Right hindlimb (tissue), 1 donor: ENCODE measurements at regions not wholly inside any gene's neighbourhood (a gene's known extent, or its start where the extent isn't known, plus 50 kb on each side); places are given as distances from the start of the nearest gene placed in this dataset.
"Not testable (repeated sequence)": the region's sequence is repeated elsewhere in the genome, so short reads cannot be mapped to it uniquely, and the experiment has no call there.

Experiments used
- DNase-seq: peaks from one replicate; pipeline ENCODE4 v3.0.0-alpha.2; 2018

DNA sequence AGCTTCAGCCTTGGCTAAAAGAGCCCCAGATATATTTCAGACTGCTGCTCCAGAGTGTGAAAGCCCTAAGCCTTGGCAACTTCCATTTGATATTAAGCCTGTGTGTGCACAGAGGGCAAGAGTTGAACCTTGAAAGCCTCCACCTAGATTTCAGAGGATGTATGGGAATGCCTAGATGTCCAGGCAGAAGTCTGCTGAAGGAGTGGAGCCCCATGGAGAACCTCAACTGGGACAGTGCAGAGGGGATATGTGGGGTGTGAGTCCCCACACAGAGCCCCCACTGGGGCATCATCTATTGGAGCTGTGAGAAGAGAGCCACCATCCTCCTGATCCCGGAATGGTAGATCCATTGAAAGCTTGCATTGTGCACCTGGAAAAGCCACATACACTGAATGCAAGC lies 1784.8 kb upstream of the CDH9 start:
- DNase-seq = no peak

DNA sequence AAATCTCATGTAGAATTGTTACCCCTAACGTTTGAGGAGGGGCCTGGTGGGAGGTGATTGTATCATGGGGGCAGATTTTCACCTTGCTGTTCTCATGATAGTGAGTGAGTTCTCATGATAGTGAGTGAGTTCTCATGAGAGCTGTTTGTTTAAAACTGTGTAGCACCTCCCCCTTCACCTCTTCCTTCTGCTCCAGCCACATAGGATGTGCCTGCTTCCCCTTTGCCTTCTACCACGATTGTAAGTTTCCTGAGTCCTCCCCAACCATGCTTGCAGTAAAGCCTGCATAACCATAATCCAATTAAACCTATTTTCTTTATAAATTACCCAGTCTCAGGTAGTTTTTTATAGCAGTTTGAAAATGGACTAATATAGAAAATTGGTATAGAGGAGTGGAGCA lies 1783.7 kb upstream of the CDH9 start:
- no peak for DNase-seq

GRCh38 chr5:28810751-28811136 lies 1772.4 kb upstream of the CDH9 start:
- DNase-seq = no peak

GRCh38 chr5:28809811-28810750 lies 1771.7 kb upstream of the CDH9 start:
- DNase-seq = no peak

GRCh38 chr5:28808967-28809810 lies 1770.8 kb upstream of the CDH9 start:
- DNase-seq = no peak

DNA sequence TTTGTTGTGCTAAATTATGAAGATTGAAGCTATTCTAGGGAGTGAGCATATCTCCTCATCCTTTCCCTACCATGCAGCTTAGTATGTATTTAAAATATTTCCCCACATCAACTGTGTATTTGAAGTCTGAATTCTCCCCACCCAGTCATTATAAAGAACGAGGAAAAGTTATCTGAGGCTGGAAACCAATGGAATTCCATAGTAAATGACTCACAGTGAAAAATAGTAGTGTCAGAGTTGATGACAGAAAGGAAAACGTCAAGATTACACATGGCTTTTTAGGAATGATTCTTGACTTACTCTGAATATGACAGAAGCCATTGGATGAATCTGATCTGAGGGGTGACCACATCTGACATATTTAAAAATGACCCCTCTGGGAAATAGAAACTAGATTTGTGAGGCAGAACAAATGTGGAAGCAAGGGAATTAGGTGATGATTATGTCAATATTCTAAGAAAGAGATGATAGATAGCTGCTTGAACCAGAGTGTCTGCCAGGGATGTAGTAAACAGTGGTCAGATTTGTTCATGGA lies 1768.9 kb upstream of the CDH9 start:
- no peak for DNase-seq

DNA sequence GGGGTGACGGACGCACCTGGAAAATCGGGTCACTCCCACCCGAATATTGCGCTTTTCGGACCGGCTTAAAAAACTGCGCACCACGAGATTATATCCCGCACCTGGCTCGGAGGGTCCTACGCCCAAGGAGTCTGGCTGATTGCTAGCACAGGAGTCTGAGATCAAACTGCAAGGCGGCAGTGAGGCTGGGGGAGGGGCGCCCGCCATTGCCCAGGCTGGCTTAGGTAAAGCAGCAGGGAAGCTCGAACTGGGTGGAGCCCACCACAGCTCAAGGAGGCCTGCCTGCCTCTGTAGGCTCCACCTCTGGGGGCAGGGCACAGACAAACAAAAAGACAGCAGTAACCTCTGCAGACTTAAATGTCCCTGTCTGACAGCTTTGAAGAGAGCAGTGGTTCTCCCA lies 1760.6 kb upstream of the CDH9 start:
- DNase-seq = not testable (repeated sequence)

DNA sequence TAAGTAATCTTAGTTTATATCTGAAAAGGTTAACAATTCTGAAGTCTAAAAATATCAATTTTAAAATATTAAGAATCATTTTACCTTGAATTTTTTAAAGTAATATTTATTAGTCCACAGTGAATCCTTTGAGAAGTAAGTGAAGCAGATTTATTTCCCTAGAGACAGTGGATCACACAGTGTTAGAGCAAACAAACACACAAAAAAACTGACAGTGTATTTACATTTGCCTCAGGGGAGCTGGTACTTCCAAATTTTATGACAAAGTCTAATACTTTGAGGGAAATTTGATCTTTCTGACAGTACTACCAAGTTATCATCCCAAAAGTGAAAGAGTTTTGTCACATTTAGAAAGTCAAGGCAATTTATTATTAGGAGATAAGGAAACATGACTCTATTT lies 1750.6 kb upstream of the CDH9 start:
- DNase-seq = no peak

GRCh38 chr5:28780083-28780692 lies 1741.8 kb upstream of the CDH9 start:
- DNase-seq = no peak

DNA sequence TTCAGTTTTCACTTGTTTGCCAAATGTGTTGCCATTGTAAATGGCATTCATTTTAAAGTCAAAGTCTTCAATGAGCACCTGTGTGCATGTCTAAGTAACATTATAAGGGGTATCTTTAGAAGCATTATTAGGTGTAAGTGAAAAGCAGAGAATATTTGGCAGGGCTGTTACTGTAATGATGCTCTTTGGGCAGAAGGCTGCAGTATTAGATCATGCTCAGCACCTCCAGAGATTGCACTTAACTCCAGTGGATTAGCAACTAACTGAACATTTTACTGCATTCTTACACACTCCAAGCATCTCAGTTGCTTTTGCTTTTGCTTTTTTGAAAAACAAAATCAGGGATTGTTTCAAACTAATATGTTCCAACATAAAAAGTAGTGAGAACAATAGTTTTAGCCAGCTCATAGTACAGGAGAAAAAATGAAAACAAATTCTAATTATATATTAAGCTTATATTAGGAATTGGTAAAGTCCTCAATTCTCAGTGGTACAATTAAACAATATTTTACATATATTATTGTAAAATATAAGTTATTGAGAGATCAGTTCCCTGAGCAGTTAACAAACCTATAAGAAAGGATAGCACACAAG lies 1740.9 kb upstream of the CDH9 start:
- DNase-seq = no peak

- no peak for DNase-seq
Measured at GRCh38 chr5:28770307-28770706, 1731.9 kb upstream of the CDH9 start.

DNA sequence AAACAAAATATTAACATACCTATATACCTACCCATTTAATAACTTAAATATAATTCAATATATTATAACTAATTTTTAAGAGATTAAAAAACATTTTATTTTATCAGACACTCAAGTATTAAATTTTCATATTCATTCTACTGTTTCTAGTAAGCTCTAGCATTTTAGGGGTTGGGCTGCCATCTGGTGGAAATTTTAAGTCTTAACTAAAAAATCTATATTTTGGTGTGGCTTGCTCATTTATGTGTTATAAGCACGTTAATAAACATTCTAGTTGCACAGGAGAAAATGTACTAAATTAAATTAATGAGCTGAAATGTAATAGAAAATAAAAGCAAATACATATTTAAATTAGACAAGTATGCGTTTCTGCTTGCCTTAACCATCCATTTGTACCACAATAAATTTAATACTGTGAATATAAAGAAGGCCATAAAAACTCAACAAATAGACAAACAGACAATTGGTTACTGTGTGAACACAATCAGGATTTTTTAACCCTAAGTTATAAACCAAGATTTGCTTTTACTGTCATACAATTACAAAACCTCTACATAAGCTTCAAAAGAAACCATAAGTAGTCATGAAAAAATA lies 1728.3 kb upstream of the CDH9 start:
- no peak for DNase-seq

- DNase-seq = no peak
Measured at GRCh38 chr5:28751396-28751795, 1713.0 kb upstream of the CDH9 start.

DNA sequence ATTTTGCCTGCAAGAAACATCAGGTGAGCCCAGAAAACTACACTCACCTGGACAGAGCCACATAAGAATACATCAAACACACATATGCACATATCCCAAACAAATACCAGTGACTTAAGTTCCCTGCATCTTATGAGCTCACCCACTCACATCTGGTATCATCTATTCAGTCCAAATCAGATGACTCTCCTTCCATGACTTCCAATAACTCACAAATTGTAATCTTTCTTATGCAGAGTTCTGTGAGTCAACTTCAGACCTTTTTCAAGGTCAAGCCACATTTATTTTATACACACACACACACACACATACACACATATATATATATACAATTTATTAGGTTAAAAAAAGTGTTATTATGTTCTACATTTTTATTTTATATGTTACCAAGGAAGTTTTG lies 1711.9 kb upstream of the CDH9 start:
- no peak for DNase-seq

DNA sequence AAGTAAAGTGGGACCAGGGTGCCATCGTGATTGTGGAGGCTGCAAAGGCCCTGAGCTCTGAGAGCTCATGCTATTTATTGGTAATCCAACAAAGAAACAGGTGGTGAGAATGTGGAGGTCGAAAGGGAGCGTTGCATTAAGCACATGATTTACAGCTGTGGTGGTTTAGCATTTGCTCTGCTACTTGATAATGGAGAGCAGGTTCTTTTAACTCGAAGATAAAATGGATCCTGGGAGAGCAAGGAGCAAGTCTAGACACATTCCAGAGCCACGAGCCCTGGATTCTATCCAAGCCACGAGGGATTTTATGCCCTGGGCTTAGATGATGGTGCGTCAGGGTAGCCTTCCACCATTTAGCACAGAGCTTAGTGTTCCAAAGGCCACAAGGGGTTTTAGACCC lies 1710.1 kb upstream of the CDH9 start:
- DNase-seq = no peak

GRCh38 chr5:28743716-28744110 lies 1705.3 kb upstream of the CDH9 start:
- DNase-seq = no peak

DNA sequence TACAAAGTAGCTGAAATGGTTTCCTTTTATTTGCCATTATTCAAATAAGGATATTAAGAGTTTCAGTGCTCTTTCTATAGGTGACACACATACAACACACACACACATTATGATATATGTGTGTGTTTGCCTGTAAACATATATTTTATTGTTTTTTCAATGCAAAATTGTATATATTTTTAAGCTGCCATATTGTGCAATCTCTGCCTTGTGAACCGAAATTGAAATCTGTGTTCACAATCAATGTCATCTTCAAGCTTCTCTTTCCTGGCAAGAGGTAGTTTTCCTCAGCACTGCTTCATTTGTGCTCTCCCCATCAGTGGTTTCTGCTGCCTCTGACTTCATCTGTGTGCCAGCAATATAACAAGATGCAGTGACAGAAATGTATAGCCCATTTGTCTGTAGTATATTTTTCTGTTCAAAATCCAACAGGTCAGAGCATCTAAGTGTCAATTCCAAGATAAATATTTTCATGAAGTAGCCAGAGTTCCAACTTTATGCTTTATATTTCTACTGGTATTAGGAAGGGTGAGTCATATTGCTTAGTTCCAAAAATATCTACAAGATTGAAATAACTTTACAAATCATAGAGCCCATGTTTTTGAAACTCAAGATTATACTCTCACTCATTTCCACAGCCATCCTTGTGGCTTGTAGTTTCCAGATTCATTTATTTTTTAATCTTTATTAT lies 1704.8 kb upstream of the CDH9 start:
- no peak for DNase-seq

GRCh38 chr5:28737682-28738081 lies 1699.3 kb upstream of the CDH9 start:
- no peak for DNase-seq

DNA sequence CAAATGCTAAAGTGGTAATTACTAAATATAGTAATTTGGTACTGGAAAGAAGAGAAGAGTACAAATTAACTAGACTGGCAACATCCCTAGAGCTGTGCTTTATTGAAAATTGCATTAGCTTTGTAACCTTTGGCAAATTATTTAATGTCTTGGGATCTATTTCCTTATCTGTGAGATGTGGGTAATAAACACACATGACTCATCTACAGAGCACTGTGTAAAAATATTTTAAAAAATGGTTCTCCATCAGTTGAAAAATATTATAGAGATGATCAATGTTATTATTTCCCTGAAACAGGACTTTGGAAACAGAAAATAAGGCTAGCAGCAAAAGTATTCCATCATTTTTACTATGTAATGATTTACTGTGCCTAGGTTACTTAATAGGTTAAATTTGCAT lies 1698.8 kb upstream of the CDH9 start:
- no peak for DNase-seq

DNA sequence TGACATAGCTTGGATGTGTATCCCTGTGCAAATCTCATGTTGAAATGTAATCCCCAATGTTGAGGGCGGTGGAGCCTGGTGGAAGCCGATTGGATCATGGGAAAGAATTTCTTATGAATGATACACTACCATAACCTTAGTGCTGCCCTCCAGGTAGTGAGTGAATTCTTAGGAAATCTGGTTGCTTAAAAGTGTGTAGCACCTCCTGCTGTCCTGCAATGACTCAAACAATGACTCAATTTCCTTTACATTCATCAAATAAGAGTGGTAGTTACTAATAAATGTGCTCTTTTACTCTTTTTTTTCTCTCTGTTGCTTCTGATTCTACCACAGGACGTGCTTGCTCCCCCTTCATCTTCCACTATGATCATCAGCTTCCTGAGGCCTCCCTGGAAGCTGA lies 1696.0 kb upstream of the CDH9 start:
- no peak for DNase-seq

GRCh38 chr5:28729067-28729466 lies 1690.7 kb upstream of the CDH9 start:
- DNase-seq = no peak

DNA sequence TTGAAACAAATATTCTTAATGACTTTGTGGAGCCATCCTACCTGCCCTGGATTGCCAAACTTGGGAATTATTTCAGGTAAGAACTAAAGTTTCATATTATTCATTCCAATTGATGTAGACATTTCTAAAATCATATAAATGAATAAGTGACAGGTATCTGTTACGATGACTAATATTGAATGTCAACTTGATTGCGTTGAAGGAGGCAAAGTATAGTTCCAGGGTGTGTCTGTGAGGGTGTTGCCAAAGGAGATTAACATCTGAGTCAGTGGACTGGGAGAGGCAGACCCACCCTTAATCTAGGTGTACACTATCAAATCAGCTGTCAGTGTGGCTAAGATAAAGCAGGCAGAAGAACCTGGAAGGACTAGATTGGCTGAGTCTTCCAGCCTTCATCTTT lies 1688.4 kb upstream of the CDH9 start:
- DNase-seq = no peak
